Hippocampal formation (tissue), 2 donors: ENCODE measurements at regions not wholly inside any gene's neighbourhood (a gene's known extent, or its start where the extent isn't known, plus 50 kb on each side); places are given as distances from the start of the nearest gene placed in this dataset.
A peak's percentile ranks its signal among the peaks of the same experiment; 100 is the strongest.

Source experiments
- DNase-seq, 2 donors: peaks; one replicate each; lab custom pipeline; 2025; lab: John Stamatoyannopoulos, UW

GRCh38 chr7:84678841-84679240, 484.3 kb upstream of the SEMA3A start:
- no peak for DNase-seq

- DNase-seq = no peak
Measured at GRCh38 chr7:84677117-84677732, 482.6 kb upstream of the SEMA3A start.

- no peak for DNase-seq
Measured at GRCh38 chr7:84675633-84676034, 481.0 kb upstream of the SEMA3A start.

GRCh38 chr7:84674236-84674913, 479.8 kb upstream of the SEMA3A start:
- no peak for DNase-seq

- DNase-seq = no peak
Measured at GRCh38 chr7:84669177-84669732, 474.7 kb upstream of the SEMA3A start.

GRCh38 chr7:84668116-84668515, 473.5 kb upstream of the SEMA3A start:
- no peak for DNase-seq

- DNase-seq = no peak
Measured at GRCh38 chr7:84666651-84667050, 472.1 kb upstream of the SEMA3A start.

- DNase-seq = no peak
Measured at GRCh38 chr7:84665339-84665738, 470.8 kb upstream of the SEMA3A start.

GRCh38 chr7:84664626-84665025, 470.0 kb upstream of the SEMA3A start:
- DNase-seq = no peak

- no peak for DNase-seq
Measured at GRCh38 chr7:84663224-84663623, 468.6 kb upstream of the SEMA3A start.

- DNase-seq = no peak
Measured at GRCh38 chr7:84658286-84658685, 463.7 kb upstream of the SEMA3A start.

- no peak for DNase-seq
Measured at GRCh38 chr7:84654273-84654672, 459.7 kb upstream of the SEMA3A start.

GRCh38 chr7:84651876-84652275, 457.3 kb upstream of the SEMA3A start:
- no peak for DNase-seq

- DNase-seq = peak in 1 of 2 donors; percentile 15
Measured at GRCh38 chr7:84647797-84648757, 453.5 kb upstream of the SEMA3A start.

GRCh38 chr7:84642611-84643010, 448.0 kb upstream of the SEMA3A start:
- no peak for DNase-seq

- DNase-seq = no peak
Measured at GRCh38 chr7:84640637-84641036, 446.0 kb upstream of the SEMA3A start.

GRCh38 chr7:84638339-84638697, 443.7 kb upstream of the SEMA3A start:
- DNase-seq = no peak

- no peak for DNase-seq
Measured at GRCh38 chr7:84637568-84638338, 443.2 kb upstream of the SEMA3A start.

- DNase-seq = no peak
Measured at GRCh38 chr7:84631913-84632312, 437.3 kb upstream of the SEMA3A start.

- DNase-seq = no peak
Measured at GRCh38 chr7:84629640-84630318, 435.2 kb upstream of the SEMA3A start.

GRCh38 chr7:84629216-84629615, 434.6 kb upstream of the SEMA3A start:
- DNase-seq = no peak
